Fibroblast of the aortic adventitia (primary cell): ENCODE measurements at regions not wholly inside any gene's neighbourhood (a gene's known extent, or its start where the extent isn't known, plus 50 kb on each side); places are given as distances from the start of the nearest gene placed in this dataset.

Experiments
- DNase-seq: peaks from one replicate; pipeline ENCODE4 v3.0.0-alpha.2; 2010; ENCODE audit warnings: low read depth
- H3K4me3 ChIP-seq: 2 replicates; pipeline ENCODE4 v1.5.1; 2011; ENCODE audit warnings: low read depth, mild to moderate bottlenecking, control low read depth, low read length, moderate library complexity
- TF ChIP-seq, protein P1 (sequence below): IDR thresholded peaks from 2 replicates; pipeline ENCODE4 v1.5.1; 2011; ENCODE audit warnings: mild to moderate bottlenecking, low read length, control low read depth, inconsistent platforms; ENCODE audit not compliant: insufficient read depth

GRCh38 chr1:234687011-234687410 lies 77.0 kb upstream of the IRF2BP2 start:
- TF ChIP-seq, protein P1, sequence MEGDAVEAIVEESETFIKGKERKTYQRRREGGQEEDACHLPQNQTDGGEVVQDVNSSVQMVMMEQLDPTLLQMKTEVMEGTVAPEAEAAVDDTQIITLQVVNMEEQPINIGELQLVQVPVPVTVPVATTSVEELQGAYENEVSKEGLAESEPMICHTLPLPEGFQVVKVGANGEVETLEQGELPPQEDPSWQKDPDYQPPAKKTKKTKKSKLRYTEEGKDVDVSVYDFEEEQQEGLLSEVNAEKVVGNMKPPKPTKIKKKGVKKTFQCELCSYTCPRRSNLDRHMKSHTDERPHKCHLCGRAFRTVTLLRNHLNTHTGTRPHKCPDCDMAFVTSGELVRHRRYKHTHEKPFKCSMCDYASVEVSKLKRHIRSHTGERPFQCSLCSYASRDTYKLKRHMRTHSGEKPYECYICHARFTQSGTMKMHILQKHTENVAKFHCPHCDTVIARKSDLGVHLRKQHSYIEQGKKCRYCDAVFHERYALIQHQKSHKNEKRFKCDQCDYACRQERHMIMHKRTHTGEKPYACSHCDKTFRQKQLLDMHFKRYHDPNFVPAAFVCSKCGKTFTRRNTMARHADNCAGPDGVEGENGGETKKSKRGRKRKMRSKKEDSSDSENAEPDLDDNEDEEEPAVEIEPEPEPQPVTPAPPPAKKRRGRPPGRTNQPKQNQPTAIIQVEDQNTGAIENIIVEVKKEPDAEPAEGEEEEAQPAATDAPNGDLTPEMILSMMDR: no peak
- no peak for DNase-seq
- no peak overlapping the region for H3K4me3 ChIP-seq

DNA sequence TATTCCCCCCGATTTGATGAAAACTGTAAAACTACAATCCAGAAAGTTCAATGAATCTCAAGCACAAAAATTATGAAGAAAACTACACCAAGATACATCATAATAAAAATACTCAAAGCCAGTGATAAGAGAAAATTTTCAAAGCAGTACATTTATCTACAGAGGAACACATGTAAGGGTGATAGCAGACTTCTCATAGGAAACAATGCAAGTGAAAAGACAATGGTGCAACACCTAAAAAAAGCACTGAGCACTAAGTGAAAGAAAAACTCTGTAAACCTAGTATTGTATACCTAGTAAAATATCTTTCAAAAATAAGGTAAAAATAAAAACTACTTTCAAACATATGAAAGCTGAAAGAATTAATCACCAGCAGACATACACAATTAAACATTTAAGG lies 76.1 kb upstream of the IRF2BP2 start:
- TF ChIP-seq, protein P1: no peak
- DNase-seq: no peak
- no peak overlapping the region for H3K4me3 ChIP-seq

DNA sequence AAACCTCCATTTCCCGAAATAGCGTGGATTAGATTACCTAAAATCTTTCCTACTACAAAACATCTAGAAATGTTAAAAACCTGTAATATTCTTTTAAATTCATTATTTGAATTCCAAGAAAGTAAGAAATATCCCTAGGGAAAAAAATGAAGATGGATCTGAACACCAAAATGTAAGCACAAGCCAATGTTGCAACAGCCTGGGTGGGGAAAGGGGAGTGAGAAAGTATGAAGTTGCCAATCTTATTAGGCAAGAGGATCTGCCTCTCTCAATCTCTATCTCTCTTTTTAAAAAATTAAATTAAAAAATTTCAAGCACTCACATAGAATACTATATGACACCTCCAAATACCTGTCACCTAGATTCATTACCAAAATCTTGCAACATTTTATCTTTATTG lies 74.9 kb upstream of the IRF2BP2 start:
- no peak overlapping the region for H3K4me3 ChIP-seq
- TF ChIP-seq, protein P1: no peak
- DNase-seq: peak; percentile 60

DNA sequence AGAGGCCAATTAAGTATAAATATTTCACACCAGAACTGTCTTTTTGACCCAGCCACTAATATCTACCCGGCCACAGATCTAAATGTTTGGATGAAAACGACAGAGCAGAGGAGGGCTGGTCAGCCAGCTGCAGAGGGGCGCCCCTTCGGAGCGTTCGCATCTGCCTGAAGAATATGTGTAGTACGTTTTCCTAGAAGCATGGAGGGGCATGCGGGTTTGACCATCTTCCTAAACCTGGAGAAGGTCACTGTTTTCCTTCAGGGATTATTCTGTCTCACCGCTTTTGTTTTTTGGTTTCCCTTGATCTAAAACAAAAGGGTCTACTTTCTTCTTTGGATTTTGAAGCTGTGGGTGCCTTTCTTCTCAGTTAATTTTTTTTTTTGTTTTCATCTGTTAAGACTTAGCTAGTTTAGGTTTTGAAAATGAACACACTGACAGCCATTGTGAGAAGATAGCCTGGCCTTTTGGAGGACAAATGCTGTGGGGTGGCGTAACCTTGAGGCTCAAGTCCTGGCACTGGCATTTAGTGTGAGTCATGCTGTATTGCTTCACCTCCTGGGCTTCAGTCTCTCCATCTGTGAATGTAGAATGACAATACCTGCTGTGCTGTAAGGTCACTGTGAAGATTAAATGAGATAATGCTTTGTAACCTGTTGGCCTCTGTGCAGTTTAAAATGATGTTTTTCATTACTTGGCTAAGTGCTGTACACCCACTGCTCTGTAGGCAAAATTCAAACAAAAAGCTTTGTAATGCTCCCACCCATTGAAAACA lies 74.1 kb upstream of the IRF2BP2 start:
- DNase-seq: peak; percentile 83
- no peak overlapping the region for H3K4me3 ChIP-seq
- TF ChIP-seq, protein P1: no peak

DNA sequence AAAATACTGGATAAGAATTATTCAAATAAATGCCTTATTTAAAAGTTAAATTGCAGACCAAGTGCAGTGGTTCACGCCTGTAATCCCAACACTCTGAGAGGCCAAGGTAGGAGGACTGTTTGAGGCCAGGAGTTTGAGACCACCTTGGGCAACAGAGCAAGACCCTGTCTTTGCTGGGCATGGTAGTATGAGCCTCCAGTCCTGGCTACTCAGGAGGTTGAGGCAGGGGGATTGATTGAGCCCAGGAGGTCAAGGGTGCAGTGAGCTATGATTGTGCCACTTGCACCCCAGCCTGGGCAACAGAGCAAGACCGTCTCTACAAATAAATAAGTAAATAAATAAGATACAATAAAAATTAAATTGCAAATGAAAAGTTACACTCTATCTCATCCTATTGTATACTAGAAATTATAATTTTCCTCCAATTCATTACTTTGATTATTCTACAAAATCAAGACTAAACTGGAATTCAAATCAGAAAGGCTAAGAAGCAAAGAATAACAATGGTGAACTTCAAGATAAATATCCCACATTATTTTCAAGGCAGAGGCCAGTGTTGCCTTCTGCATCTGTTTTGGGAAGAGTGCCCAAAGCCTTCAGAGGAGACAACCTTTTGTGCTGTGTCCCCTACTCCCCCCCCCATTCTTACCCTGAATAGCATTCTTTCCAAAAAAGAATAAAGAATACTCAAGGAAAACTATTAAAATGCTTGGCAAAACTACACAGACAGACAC lies 73.3 kb upstream of the IRF2BP2 start:
- no peak for DNase-seq
- no peak overlapping the region for H3K4me3 ChIP-seq
- TF ChIP-seq, protein P1: no peak

DNA sequence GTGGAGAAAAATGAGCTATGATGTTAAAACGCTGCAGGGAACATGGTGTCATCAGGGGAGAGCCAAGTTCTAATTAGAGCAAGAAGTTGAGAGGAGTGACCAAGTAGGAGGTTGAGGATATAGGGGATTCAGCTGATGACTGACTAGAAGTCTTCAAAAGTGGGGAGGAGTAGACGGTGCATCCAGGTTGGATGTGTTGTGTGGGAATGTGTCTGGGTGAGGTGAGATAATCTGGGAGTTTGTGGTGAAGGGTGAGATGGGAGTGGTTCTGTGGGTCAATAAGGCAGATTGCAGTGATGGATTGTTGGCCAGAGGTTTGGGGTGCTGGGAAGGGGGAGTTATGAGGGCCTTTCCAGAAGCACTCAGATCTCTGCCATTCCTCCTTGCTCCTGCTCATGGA lies 72.0 kb upstream of the IRF2BP2 start:
- no peak for DNase-seq
- TF ChIP-seq, protein P1: no peak
- H3K4me3 ChIP-seq: no peak overlapping the region

GRCh38 chr1:234681065-234681464 lies 71.1 kb upstream of the IRF2BP2 start:
- no peak overlapping the region for H3K4me3 ChIP-seq
- no peak for DNase-seq
- TF ChIP-seq, protein P1: no peak
